ENCODE measurements at regions not wholly inside any gene's neighbourhood (a gene's known extent, or its start where the extent isn't known, plus 50 kb on each side); places are given as distances from the start of the nearest gene placed in this dataset.
A peak's percentile ranks its signal among the peaks of the same experiment; 100 is the strongest.

DNA sequence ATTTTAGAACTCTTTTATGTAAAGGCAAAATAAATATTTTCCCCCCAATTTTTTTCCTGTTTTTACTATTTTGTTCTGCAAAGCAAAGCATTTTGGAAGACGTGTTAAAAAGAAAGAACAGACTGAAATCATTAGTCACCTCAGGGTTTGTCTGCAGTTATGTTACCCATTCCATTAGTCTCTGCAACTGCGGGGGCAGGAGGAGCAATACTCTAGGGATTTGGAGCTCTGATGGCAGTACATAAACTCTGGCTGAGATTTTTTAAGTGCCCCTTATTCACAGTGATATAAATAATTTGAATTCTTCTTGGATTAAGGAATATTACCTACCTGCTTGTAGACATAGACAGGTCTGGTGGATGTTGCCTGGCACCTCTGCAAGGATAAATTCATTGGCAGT lies 88.0 kb upstream of the CELF4 start:
- Histone ChIP-seq H3K79me2 (ENCODE audit: low read depth) (no peaks in the 10 kb centered on the region), H3K27me3 (no peaks in the 10 kb centered on the region), H3K9me3 (ENCODE audit: low read depth) (peaks cover 7% of the 10 kb centered on the region), H3K4me2 (peak overlapping the region; percentile 0), H3K27ac (no peak overlapping the region), H3F3A (ENCODE audit: low read depth) (peaks cover 6% of the 10 kb centered on the region), H4K20me1 (ENCODE audit: low read depth) (no peaks in the 10 kb centered on the region), H2AFZ (replicated peaks) (no peak overlapping the region), H3K4me3 (no peak overlapping the region), H3K9ac (no peak overlapping the region), H3K36me3 (peaks cover 6% of the 10 kb centered on the region), H3K4me1 (peaks cover 3% of the 10 kb centered on the region)
- no peak overlapping the region for H3K4me3 Mint-ChIP-seq
- no peaks in the 10 kb centered on the region for H3K36me3 Mint-ChIP-seq
- no peak overlapping the region for H3K27ac Mint-ChIP-seq
- TF ChIP-seq EZH2phosphoT487 (IDR thresholded peaks at IDR 0.05) (no peak), EZH2 (IDR thresholded peaks at IDR 0.05) (no peak)
- TF ChIP-seq, protein P1, sequence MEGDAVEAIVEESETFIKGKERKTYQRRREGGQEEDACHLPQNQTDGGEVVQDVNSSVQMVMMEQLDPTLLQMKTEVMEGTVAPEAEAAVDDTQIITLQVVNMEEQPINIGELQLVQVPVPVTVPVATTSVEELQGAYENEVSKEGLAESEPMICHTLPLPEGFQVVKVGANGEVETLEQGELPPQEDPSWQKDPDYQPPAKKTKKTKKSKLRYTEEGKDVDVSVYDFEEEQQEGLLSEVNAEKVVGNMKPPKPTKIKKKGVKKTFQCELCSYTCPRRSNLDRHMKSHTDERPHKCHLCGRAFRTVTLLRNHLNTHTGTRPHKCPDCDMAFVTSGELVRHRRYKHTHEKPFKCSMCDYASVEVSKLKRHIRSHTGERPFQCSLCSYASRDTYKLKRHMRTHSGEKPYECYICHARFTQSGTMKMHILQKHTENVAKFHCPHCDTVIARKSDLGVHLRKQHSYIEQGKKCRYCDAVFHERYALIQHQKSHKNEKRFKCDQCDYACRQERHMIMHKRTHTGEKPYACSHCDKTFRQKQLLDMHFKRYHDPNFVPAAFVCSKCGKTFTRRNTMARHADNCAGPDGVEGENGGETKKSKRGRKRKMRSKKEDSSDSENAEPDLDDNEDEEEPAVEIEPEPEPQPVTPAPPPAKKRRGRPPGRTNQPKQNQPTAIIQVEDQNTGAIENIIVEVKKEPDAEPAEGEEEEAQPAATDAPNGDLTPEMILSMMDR (IDR thresholded peaks at IDR 0.05): no peak
- peaks cover 8% of the 10 kb centered on the region for H3K9me3 Mint-ChIP-seq
- H3K4me1 Mint-ChIP-seq: peaks cover 12% of the 10 kb centered on the region
- no peaks in the 10 kb centered on the region for H3K27me3 Mint-ChIP-seq (ENCODE audit: insufficient read depth, low read depth)
- DNase-seq (ENCODE audit: low spot score): no peak

DNA sequence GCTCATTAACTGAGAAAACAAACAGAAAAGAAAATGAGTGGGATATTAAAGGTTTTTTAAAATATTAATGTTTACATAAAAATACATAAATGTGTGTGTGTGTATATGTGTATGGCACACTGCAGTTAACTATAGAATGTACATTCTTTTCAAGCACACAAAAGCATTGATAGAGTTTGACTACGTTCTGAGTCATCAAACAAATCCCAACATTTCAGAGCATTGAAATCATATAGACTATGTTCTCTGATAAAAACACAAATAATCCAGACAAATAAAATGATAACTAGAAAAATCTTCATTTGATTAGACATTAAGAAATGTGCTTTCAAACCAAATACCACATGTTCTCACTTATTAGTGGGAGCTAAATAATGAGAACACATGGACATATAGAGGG lies 84.3 kb upstream of the CELF4 start:
- no peak for DNase-seq (ENCODE audit: low spot score)
- Histone ChIP-seq H3K4me3 (no peak overlapping the region), H3K9ac (no peak overlapping the region), H3K9me3 (ENCODE audit: low read depth) (peaks cover 19% of the 10 kb centered on the region), H3K79me2 (ENCODE audit: low read depth) (no peaks in the 10 kb centered on the region), H3F3A (ENCODE audit: low read depth) (peaks cover 6% of the 10 kb centered on the region), H2AFZ (replicated peaks) (no peak overlapping the region), H4K20me1 (ENCODE audit: low read depth) (no peaks in the 10 kb centered on the region), H3K4me2 (no peak overlapping the region), H3K36me3 (peaks cover 6% of the 10 kb centered on the region), H3K27me3 (no peaks in the 10 kb centered on the region), H3K4me1 (peaks cover 3% of the 10 kb centered on the region), H3K27ac (no peak overlapping the region)
- Mint-ChIP-seq H3K4me3 (no peak overlapping the region), H3K36me3 (no peaks in the 10 kb centered on the region), H3K4me1 (peaks cover 4% of the 10 kb centered on the region), H3K9me3 (peaks cover 27% of the 10 kb centered on the region), H3K27me3 (ENCODE audit: insufficient read depth, low read depth) (no peaks in the 10 kb centered on the region), H3K27ac (no peak overlapping the region)
- TF ChIP-seq EZH2 (IDR thresholded peaks at IDR 0.05) (no peak), EZH2phosphoT487 (IDR thresholded peaks at IDR 0.05) (no peak)
- TF ChIP-seq, protein P1 (IDR thresholded peaks at IDR 0.05): no peak

DNA sequence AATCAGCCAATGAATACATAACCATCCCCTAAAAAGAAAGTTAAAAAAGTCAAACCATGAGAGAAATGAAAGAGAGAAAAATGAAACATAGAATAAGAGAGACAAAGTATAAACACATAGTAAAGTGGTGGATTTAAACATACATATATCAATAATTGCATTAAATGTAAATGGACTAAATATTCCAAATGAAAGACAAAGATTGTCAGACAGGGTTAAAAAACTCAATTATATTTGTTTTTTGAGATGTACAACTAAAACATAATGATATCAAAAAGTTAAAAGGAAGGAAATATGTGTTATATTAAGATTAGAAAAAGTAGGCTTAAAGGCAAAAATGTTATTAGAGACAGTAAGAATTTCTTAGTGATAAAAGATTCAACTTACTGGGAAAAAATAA lies 83.8 kb upstream of the CELF4 start:
- Mint-ChIP-seq H3K27ac (no peak overlapping the region), H3K4me3 (no peak overlapping the region), H3K4me1 (peaks cover 4% of the 10 kb centered on the region), H3K36me3 (no peaks in the 10 kb centered on the region), H3K9me3 (peaks cover 28% of the 10 kb centered on the region), H3K27me3 (ENCODE audit: insufficient read depth, low read depth) (no peaks in the 10 kb centered on the region)
- Histone ChIP-seq H3K4me3 (no peak overlapping the region), H3K4me2 (no peak overlapping the region), H2AFZ (replicated peaks) (no peak overlapping the region), H3K79me2 (ENCODE audit: low read depth) (no peaks in the 10 kb centered on the region), H3K9ac (no peak overlapping the region), H3F3A (ENCODE audit: low read depth) (peaks cover 6% of the 10 kb centered on the region), H3K27me3 (no peaks in the 10 kb centered on the region), H4K20me1 (ENCODE audit: low read depth) (no peaks in the 10 kb centered on the region), H3K27ac (no peak overlapping the region), H3K36me3 (peaks cover 6% of the 10 kb centered on the region), H3K9me3 (ENCODE audit: low read depth) (peaks cover 19% of the 10 kb centered on the region), H3K4me1 (peaks cover 3% of the 10 kb centered on the region)
- TF ChIP-seq EZH2 (IDR thresholded peaks at IDR 0.05) (no peak), EZH2phosphoT487 (IDR thresholded peaks at IDR 0.05) (no peak)
- TF ChIP-seq, protein P1 (IDR thresholded peaks at IDR 0.05): no peak
- DNase-seq (ENCODE audit: low spot score): no peak
